Epithelial cell of proximal tubule (primary cell): ENCODE measurements at regions not wholly inside any gene's neighbourhood (a gene's known extent, or its start where the extent isn't known, plus 50 kb on each side); places are given as distances from the start of the nearest gene placed in this dataset.

Source experiments
- DNase-seq: peaks from one replicate; pipeline ENCODE4 v3.0.0-alpha.2; 2011; ENCODE audit warnings: low read depth
- H3K4me3 ChIP-seq: 2 replicates; pipeline ENCODE4 v1.5.1; 2011; ENCODE audit warnings: low read depth, mild to moderate bottlenecking, low read length
- CTCF ChIP-seq: conservative IDR thresholded peaks from 2 replicates; pipeline ENCODE4 v1.5.1; 2012; ENCODE audit warnings: low read depth, mild to moderate bottlenecking, low read length

GRCh38 chr1:56077206-56077605, 502.2 kb downstream of the PLPP3 start:
- DNase-seq: no peak
- no peak for TF ChIP-seq CTCF
- no peak overlapping the region for H3K4me3 ChIP-seq

- TF ChIP-seq CTCF: no peak
- H3K4me3 ChIP-seq: no peak overlapping the region
- no peak for DNase-seq
Observed at GRCh38 chr1:56074007-56074651, 505.2 kb downstream of the PLPP3 start.

- no peak for DNase-seq
- TF ChIP-seq CTCF: no peak
- no peak overlapping the region for H3K4me3 ChIP-seq
Observed at GRCh38 chr1:56073614-56074006, 505.8 kb downstream of the PLPP3 start.

- no peak overlapping the region for H3K4me3 ChIP-seq
- no peak for DNase-seq
- no peak for TF ChIP-seq CTCF
Observed at GRCh38 chr1:56073206-56073605, 506.2 kb downstream of the PLPP3 start.

- TF ChIP-seq CTCF: no peak
- no peak overlapping the region for H3K4me3 ChIP-seq
- no peak for DNase-seq
Observed at GRCh38 chr1:56072310-56072709, 507.1 kb downstream of the PLPP3 start.

- TF ChIP-seq CTCF: no peak
- no peak for DNase-seq
- no peak overlapping the region for H3K4me3 ChIP-seq
Observed at GRCh38 chr1:56071351-56071750, 508.0 kb downstream of the PLPP3 start.

GRCh38 chr1:56070601-56071000, 508.8 kb downstream of the PLPP3 start:
- TF ChIP-seq CTCF: no peak
- H3K4me3 ChIP-seq: no peak overlapping the region
- DNase-seq: no peak
